ENCODE measurements at regions not wholly inside any gene's neighbourhood (a gene's known extent, or its start where the extent isn't known, plus 50 kb on each side); places are given as distances from the start of the nearest gene placed in this dataset.

DNA sequence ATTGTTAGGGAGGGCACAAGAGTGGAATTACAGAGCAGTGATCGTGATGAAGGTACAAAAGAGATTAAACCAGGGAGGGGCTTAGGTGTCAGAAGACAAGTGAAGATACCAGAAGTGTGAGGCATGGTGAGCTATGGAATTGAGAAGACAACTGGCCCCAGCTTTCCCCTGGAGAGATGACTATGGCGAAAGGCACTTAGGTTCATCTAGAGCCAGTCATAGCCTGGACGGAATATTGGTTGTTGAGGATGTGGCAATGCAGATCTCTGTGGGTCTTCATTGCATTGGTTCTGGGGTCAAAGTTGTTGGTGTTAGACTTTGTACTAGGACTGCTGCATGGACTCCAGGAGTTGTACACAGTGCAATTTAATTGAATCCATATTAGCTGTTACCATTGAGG, 115.7 kb downstream of the FASLG start:
- TF ChIP-seq POLR2A (IDR thresholded peaks at IDR 0.05), result no peak
- TF ChIP-seq, protein P1, sequence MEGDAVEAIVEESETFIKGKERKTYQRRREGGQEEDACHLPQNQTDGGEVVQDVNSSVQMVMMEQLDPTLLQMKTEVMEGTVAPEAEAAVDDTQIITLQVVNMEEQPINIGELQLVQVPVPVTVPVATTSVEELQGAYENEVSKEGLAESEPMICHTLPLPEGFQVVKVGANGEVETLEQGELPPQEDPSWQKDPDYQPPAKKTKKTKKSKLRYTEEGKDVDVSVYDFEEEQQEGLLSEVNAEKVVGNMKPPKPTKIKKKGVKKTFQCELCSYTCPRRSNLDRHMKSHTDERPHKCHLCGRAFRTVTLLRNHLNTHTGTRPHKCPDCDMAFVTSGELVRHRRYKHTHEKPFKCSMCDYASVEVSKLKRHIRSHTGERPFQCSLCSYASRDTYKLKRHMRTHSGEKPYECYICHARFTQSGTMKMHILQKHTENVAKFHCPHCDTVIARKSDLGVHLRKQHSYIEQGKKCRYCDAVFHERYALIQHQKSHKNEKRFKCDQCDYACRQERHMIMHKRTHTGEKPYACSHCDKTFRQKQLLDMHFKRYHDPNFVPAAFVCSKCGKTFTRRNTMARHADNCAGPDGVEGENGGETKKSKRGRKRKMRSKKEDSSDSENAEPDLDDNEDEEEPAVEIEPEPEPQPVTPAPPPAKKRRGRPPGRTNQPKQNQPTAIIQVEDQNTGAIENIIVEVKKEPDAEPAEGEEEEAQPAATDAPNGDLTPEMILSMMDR (IDR thresholded peaks at IDR 0.05), result no peak
